GM12875 (cell line): ENCODE measurements at regions not wholly inside any gene's neighbourhood (a gene's known extent, or its start where the extent isn't known, plus 50 kb on each side); places are given as distances from the start of the nearest gene placed in this dataset.
A peak's percentile ranks its signal among the peaks of the same experiment; 100 is the strongest.

Source experiments
- H3K4me3 ChIP-seq: one replicate; pipeline ENCODE4 v1.5.1; 2011; ENCODE audit warnings: low read depth, low read length, control low read depth
- CTCF ChIP-seq: IDR thresholded peaks from 2 replicates; pipeline ENCODE4 v1.5.1; 2011; ENCODE audit warnings: low read depth, mild to moderate bottlenecking, control low read depth, inconsistent platforms, low read length, moderate library complexity, borderline replicate concordance; ENCODE audit not compliant: insufficient read depth

GRCh38 chr15:31485431-31485830 is 158.8 kb downstream of the KLF13 start:
- no peak overlapping the region for H3K4me3 ChIP-seq
- TF ChIP-seq CTCF, result no peak

- H3K4me3 ChIP-seq, result no peak overlapping the region
- TF ChIP-seq CTCF, result no peak
Measured at GRCh38 chr15:31485911-31486461, 159.4 kb downstream of the KLF13 start.

GRCh38 chr15:31486506-31486905 is 159.9 kb downstream of the KLF13 start:
- H3K4me3 ChIP-seq, result no peak overlapping the region
- no peak for TF ChIP-seq CTCF

- no peak for TF ChIP-seq CTCF
- H3K4me3 ChIP-seq, result no peak overlapping the region
Measured at GRCh38 chr15:31486906-31487695, 160.5 kb downstream of the KLF13 start.

- H3K4me3 ChIP-seq, result no peak overlapping the region
Measured at GRCh38 chr15:31487811-31488436, 161.3 kb downstream of the KLF13 start.

GRCh38 chr15:31488437-31489204 is 162.0 kb downstream of the KLF13 start:
- H3K4me3 ChIP-seq, result no peak overlapping the region
- TF ChIP-seq CTCF, result peak; percentile 69

More at GRCh38 chr15:31487811-31488436, 161.3 kb downstream of the KLF13 start:
- no peak for TF ChIP-seq CTCF
